ENCODE measurements at regions not wholly inside any gene's neighbourhood (a gene's known extent, or its start where the extent isn't known, plus 50 kb on each side); places are given as distances from the start of the nearest gene placed in this dataset.

- ATAC-seq, result no peak
- no peak for TF ChIP-seq JUND (IDR thresholded peaks at IDR 0.05)
- TF ChIP-seq POLR2A (IDR thresholded peaks at IDR 0.05; ENCODE audit: borderline replicate concordance, extremely low read depth, insufficient read depth, insufficient read length), result no peak
- TF ChIP-seq EZH2 (IDR thresholded peaks at IDR 0.05), result no peak
- TF ChIP-seq, protein P1, sequence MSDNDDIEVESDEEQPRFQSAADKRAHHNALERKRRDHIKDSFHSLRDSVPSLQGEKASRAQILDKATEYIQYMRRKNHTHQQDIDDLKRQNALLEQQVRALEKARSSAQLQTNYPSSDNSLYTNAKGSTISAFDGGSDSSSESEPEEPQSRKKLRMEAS (IDR thresholded peaks at IDR 0.05), result no peak
- TF ChIP-seq YY1 (IDR thresholded peaks at IDR 0.05; ENCODE audit: extremely low read depth, insufficient replicate concordance, low read depth, low read length), result no peak
- no peak for TF ChIP-seq CBX3 (IDR thresholded peaks at IDR 0.05; ENCODE audit: low read depth)
- TF ChIP-seq SIN3A (IDR thresholded peaks at IDR 0.05; ENCODE audit: low read depth), result no peak
- no peak for TF ChIP-seq SRF (IDR thresholded peaks at IDR 0.05; ENCODE audit: low read depth)
- no peak for TF ChIP-seq ZBTB33 (IDR thresholded peaks at IDR 0.05; ENCODE audit: extremely low read depth, insufficient replicate concordance, low read length)
- no peak for TF ChIP-seq ZFX (IDR thresholded peaks at IDR 0.05)
- TF ChIP-seq SP1 (IDR thresholded peaks at IDR 0.05; ENCODE audit: low read depth), result no peak
- TF ChIP-seq EZH2phosphoT487 (IDR thresholded peaks at IDR 0.05; ENCODE audit: borderline replicate concordance), result no peak
- TF ChIP-seq, protein P2, sequence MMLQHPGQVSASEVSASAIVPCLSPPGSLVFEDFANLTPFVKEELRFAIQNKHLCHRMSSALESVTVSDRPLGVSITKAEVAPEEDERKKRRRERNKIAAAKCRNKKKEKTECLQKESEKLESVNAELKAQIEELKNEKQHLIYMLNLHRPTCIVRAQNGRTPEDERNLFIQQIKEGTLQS (IDR thresholded peaks at IDR 0.05), result no peak
- ChIA-PET RAD21 (ENCODE audit: low non-redundant PET in 1 of 2, low total read pairs in 2 of 2, uncharacterized antibody in 2 of 2, unreplicated experiment in 2 of 2) (no interaction called here), CTCF (no interaction called here), POLR2A (no interaction called here)
- Histone ChIP-seq H3K27me3 (ENCODE audit: insufficient read depth, low read length) (no peaks in the 10 kb centered on the region), H3K9ac (ENCODE audit: low read length) (no peak overlapping the region), H3K4me3 (replicated peaks in 1 of 2; ENCODE audit: low read depth in 1 of 2, low read length in 2 of 2) (no peak overlapping the region), H3K4me2 (ENCODE audit: low read length) (no peak overlapping the region), H3K27ac (ENCODE audit: low read depth, low read length) (no peak overlapping the region), H3K4me1 (ENCODE audit: control insufficient read depth in 1 of 2, insufficient read depth in 2 of 2, low read length in 2 of 2) (no peaks in the 10 kb centered on the region), H3K9me3 (ENCODE audit: control insufficient read depth in 1 of 2, insufficient read depth in 1 of 2, low read depth in 1 of 2, low read length in 2 of 2) (no peaks in the 10 kb centered on the region), H3K79me2 (ENCODE audit: insufficient read depth, low read length) (no peaks in the 10 kb centered on the region), H3K36me3 (ENCODE audit: control insufficient read depth in 1 of 2, insufficient read depth in 2 of 2, low read length in 2 of 2) (no peaks in the 10 kb centered on the region), H2AFZ (ENCODE audit: low read depth, low read length, poor library complexity, severe bottlenecking) (no peak overlapping the region), H3K9me2 (ENCODE audit: insufficient read depth) (no peaks in the 10 kb centered on the region), H4K20me1 (ENCODE audit: insufficient read depth) (no peaks in the 10 kb centered on the region)
- no TSS peak for BruUV-seq (replicated peaks)
- DNase-seq (ENCODE audit: low read depth, low spot score), result no peak
- intact Hi-C loops (cut with micrococcal nuclease), result no loop called here
These were observed 56.1 kb downstream of the TNP1 start for GRCh38 chr2:216803791-216804190.

All from HCT116 (cell line).